NT2/D1 (cell line): ENCODE measurements at regions not wholly inside any gene's neighbourhood (a gene's known extent, or its start where the extent isn't known, plus 50 kb on each side); places are given as distances from the start of the nearest gene placed in this dataset.

Experiments used
- SUZ12 ChIP-seq: IDR thresholded peaks from 2 replicates; pipeline ENCODE4 v1.6.1; 2011; ENCODE audit not compliant: insufficient read length, insufficient read depth; ENCODE audit errors: extremely low read depth
- ZNF274 ChIP-seq: IDR thresholded peaks from 2 replicates; pipeline ENCODE4 v1.6.1; 2011; ENCODE audit warnings: mild to moderate bottlenecking, low read depth, low read length

GRCh38 chr3:154668835-154669234 is 238.8 kb upstream of the GPR149 start:
- no peak for TF ChIP-seq SUZ12
- TF ChIP-seq ZNF274: no peak
